GM12878 (cell line): ENCODE measurements at regions not wholly inside any gene's neighbourhood (a gene's known extent, or its start where the extent isn't known, plus 50 kb on each side); places are given as distances from the start of the nearest gene placed in this dataset.
"Not testable (repeated sequence)": the region's sequence is repeated elsewhere in the genome, so short reads cannot be mapped to it uniquely, and the experiment has no call there.

Experiments used
- ATAC-seq: fragments of 200-7000 bp; cut with Tn5 transposase; 3 replicates; pipeline ENCODE4 v1.9.1; 2020; ENCODE audit warnings: mild to moderate bottlenecking, moderate library complexity
- BruUV-seq: library from RNA; stranded (reverse); fragments of 400-500 nt; replicated peaks from 2 replicates; lab custom pipeline; 2021; lab: Mats Ljungman, UMichigan
- CTCF ChIA-PET: fragments of 300-600 bp; sonication (Branson Sonifier 250); formaldehyde crosslinking; extraction: SDS; loops from one replicate; lab custom pipeline; 2021; ENCODE audit warnings: inconsistent platforms; lab: Yijun Ruan, JAX
- POLR2A ChIA-PET: fragments of 350-600 bp; formaldehyde crosslinking; extraction: SDS; loops from one replicate; lab custom pipeline; 2021; ENCODE audit warnings: inconsistent platforms; lab: Charles Lee
- RAD21 ChIA-PET: fragments of 300-600 bp; sonication (Branson Sonifier 250); formaldehyde crosslinking; loops from one replicate; lab custom pipeline; 2023; ENCODE audit warnings: antibody characterized with exemption; ENCODE audit not compliant: unreplicated experiment; lab: Charles Lee
- SMC1A ChIA-PET: fragments of 300-600 bp; sonication (Branson Sonifier 250); formaldehyde crosslinking; loops from one replicate; lab custom pipeline; 2023; ENCODE audit not compliant: unreplicated experiment, uncharacterized antibody; lab: Charles Lee
- DNase-seq: peaks from one replicate; pipeline ENCODE4 v3.0.0-alpha.2; 2011; ENCODE audit warnings: low read depth, low spot score
- FAIRE-seq: peaks from 3 replicates; lab custom pipeline; 2011; peaks lifted over from hg19 to GRCh38; lab: Jason Lieb, UNC
- H2AFZ ChIP-seq: 2 replicates; pipeline ENCODE4 v1.6.0; 2011; ENCODE audit warnings: low read depth, low read length, control low read depth; ENCODE audit not compliant: control insufficient read depth
- H3K27ac ChIP-seq: 2 replicates; pipeline ENCODE4 v1.5.1; 2011; ENCODE audit warnings: control low read depth; ENCODE audit not compliant: control insufficient read depth, insufficient read depth
- H3K27me3 ChIP-seq, 2 experiments: replicated peaks in 1 of 2; 2 replicates each; pipeline versions ENCODE4 v1.6.0 to v1.6.1; 2011; ENCODE audit warnings: low read length in 1 of 2; ENCODE audit not compliant: control insufficient read depth in 2 of 2, insufficient read depth in 2 of 2
- H3K36me3 ChIP-seq, 2 experiments: 2 replicates each; pipeline ENCODE4 v1.5.1; 2011; ENCODE audit warnings: low read length in 1 of 2; ENCODE audit not compliant: control insufficient read depth in 2 of 2, insufficient read depth in 2 of 2
- H3K4me1 ChIP-seq: 2 replicates; pipeline ENCODE4 v1.6.1; 2011; ENCODE audit warnings: mild to moderate bottlenecking, low read length, moderate library complexity, mixed read lengths; ENCODE audit not compliant: control insufficient read depth, insufficient read depth
- H3K4me2 ChIP-seq: 2 replicates; pipeline ENCODE4 v1.6.0; 2011; ENCODE audit warnings: control low read depth; ENCODE audit not compliant: control insufficient read depth, insufficient read depth
- H3K4me3 ChIP-seq: fragments of 200-600 bp; sonication (generic); 2 replicates; pipeline ENCODE4 v1.5.1; 2016
- H3K79me2 ChIP-seq: 2 replicates; pipeline ENCODE4 v1.6.0; 2011; ENCODE audit warnings: low read length; ENCODE audit not compliant: control insufficient read depth, insufficient read depth
- H3K9ac ChIP-seq: 2 replicates; pipeline ENCODE4 v1.8.0; 2011; ENCODE audit warnings: low read length, control low read depth, mixed read lengths; ENCODE audit not compliant: control insufficient read depth, insufficient read depth
- H3K9me3 ChIP-seq: replicated peaks from 3 replicates; pipeline ENCODE4 v1.5.1; 2011; ENCODE audit warnings: mild to moderate bottlenecking, low read length; ENCODE audit not compliant: control insufficient read depth, insufficient read depth
- H4K20me1 ChIP-seq: 2 replicates; pipeline ENCODE4 v1.6.0; 2011; ENCODE audit not compliant: control insufficient read depth, insufficient read depth
- EED ChIP-seq: sonication (generic); IDR thresholded peaks from 2 replicates; pipeline ENCODE4 v1.6.1; 2016; ENCODE audit warnings: antibody characterized with exemption, low read depth
- PBX3 ChIP-seq: IDR thresholded peaks from 2 replicates; pipeline ENCODE4 v1.6.1; 2011; ENCODE audit warnings: mild to moderate bottlenecking, low read depth, low read length, moderate library complexity; ENCODE audit not compliant: insufficient replicate concordance
- ZNF274 ChIP-seq: IDR thresholded peaks from one replicate; pipeline ENCODE4 v1.8.0; 2011; ENCODE audit not compliant: insufficient read length, insufficient read depth
- WGBS: methylation state at CpG from one replicate; pipeline ENCODE4 v1.1.6; 2016; ENCODE audit warnings: low lambda C conversion rate; ENCODE audit not compliant: insufficient replicate concordance, insufficient coverage; ENCODE audit errors: missing lambda C conversion rate; 5-methylcytosine and 5-hydroxymethylcytosine counted together
- in situ Hi-C: fragments of 300-500 bp; cut with MboI; formaldehyde crosslinking; loops from 9 replicates; pipeline ENCODE4 v1.14.3; 2018; ENCODE audit warnings: mixed read lengths
- intact Hi-C: fragments of 100-400 bp; cut with micrococcal nuclease; formaldehyde crosslinking; loops from one replicate; pipeline ENCODE4 v1.14.2; 2022; ENCODE audit not compliant: unreplicated experiment

GRCh38 chr9:24135072-24135471, 309.0 kb upstream of the ELAVL2 start:
- WGBS = 64% methylated on average over 16 of the region's 29 CpGs
- FAIRE-seq, H3K27ac ChIP-seq, H2AFZ ChIP-seq, H3K9ac ChIP-seq, CTCF ChIA-PET, RAD21 ChIA-PET, SMC1A ChIA-PET, POLR2A ChIA-PET, in situ Hi-C loops, DNase-seq, H3K27me3 ChIP-seq, intact Hi-C loops, H3K36me3 ChIP-seq, H3K4me1 ChIP-seq, H3K4me3 ChIP-seq, ATAC-seq, H4K20me1 ChIP-seq, BruUV-seq, H3K4me2 ChIP-seq, H3K79me2 ChIP-seq, H3K9me3 ChIP-seq: not testable (repeated sequence)

GRCh38 chr9:24132244-24132643, 306.2 kb upstream of the ELAVL2 start:
- BruUV-seq = no TSS peak
- no peak for FAIRE-seq

More at GRCh38 chr9:24132244-24132643, 306.2 kb upstream of the ELAVL2 start:
- CTCF ChIA-PET = no interaction called here
- no peaks in the 10 kb centered on the region for H3K9me3 ChIP-seq
- POLR2A ChIA-PET = no interaction called here
- no peak overlapping the region for H3K4me3 ChIP-seq
- intact Hi-C loops (no loop called here), in situ Hi-C loops (no loop called here)
- H3K4me1 ChIP-seq = no peaks in the 10 kb centered on the region
- no peak for TF ChIP-seq ZNF274
- TF ChIP-seq PBX3 = no peak
- TF ChIP-seq EED = no peak
- no peaks in the 10 kb centered on the region for H3K79me2 ChIP-seq
- 17% methylated on average over 2 of the region's 2 CpGs for WGBS
- H3K27me3 ChIP-seq = no peaks in the 10 kb centered on the region
- DNase-seq (no peak), ATAC-seq (no peak)
- H3K4me2 ChIP-seq = no peak overlapping the region
- SMC1A ChIA-PET = interaction anchor here (0.7 kb wide), 2 partner anchors 18 to 34 kb away, joined by 3 read pairs; no protein-coding TSS in a partner anchor
- no peak overlapping the region for H3K9ac ChIP-seq
- RAD21 ChIA-PET = no interaction called here
- H3K36me3 ChIP-seq = no peaks in the 10 kb centered on the region
- no peaks in the 10 kb centered on the region for H4K20me1 ChIP-seq
- no peak overlapping the region for H3K27ac ChIP-seq
- H2AFZ ChIP-seq = no peak overlapping the region
